OCI-LY7 (cell line): ENCODE measurements at regions not wholly inside any gene's neighbourhood (a gene's known extent, or its start where the extent isn't known, plus 50 kb on each side); places are given as distances from the start of the nearest gene placed in this dataset.

Experiments used
- EZH2phosphoT487 ChIP-seq: fragments of 200-600 bp; sonication (generic); IDR thresholded peaks from 2 replicates; pipeline ENCODE4 v1.6.1; 2018; ENCODE audit warnings: low read depth, borderline replicate concordance, mild to moderate bottlenecking, mixed run types, antibody characterized with exemption, low read length, moderate library complexity, mixed read lengths
- TF ChIP-seq, protein P1 (sequence below): fragments of 200-600 bp; sonication (generic); conservative IDR thresholded peaks from 2 replicates; pipeline ENCODE4 v1.5.1; 2014; ENCODE audit warnings: mild to moderate bottlenecking, antibody characterized with exemption, low read length, moderate library complexity, mixed read lengths

DNA sequence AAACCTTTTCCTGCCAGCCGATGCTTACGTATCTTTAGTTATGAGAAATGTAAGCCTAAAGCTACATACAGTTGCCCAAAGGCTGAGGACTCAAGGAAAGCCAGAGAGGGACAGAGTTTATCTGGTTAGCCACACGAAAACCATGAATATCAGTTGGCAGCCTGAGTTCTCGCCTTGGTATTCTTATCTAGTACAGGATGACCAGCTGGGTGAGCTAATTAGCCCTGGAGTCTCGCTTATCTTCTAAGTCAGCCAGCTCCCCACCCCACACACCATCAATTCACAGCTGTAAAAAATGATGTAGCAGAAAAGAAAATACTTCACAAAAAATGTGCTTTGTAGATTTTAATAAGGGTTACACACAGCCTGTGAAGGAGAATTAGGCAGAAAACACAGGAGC is 617.5 kb upstream of the SOX11 start:
- TF ChIP-seq, protein P1, sequence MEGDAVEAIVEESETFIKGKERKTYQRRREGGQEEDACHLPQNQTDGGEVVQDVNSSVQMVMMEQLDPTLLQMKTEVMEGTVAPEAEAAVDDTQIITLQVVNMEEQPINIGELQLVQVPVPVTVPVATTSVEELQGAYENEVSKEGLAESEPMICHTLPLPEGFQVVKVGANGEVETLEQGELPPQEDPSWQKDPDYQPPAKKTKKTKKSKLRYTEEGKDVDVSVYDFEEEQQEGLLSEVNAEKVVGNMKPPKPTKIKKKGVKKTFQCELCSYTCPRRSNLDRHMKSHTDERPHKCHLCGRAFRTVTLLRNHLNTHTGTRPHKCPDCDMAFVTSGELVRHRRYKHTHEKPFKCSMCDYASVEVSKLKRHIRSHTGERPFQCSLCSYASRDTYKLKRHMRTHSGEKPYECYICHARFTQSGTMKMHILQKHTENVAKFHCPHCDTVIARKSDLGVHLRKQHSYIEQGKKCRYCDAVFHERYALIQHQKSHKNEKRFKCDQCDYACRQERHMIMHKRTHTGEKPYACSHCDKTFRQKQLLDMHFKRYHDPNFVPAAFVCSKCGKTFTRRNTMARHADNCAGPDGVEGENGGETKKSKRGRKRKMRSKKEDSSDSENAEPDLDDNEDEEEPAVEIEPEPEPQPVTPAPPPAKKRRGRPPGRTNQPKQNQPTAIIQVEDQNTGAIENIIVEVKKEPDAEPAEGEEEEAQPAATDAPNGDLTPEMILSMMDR: no peak
- TF ChIP-seq EZH2phosphoT487: no peak
